Activated CD4-positive, alpha-beta T cell treated with anti-CD3 and anti-CD28 coated beads for 36 hours (primary cell): ENCODE measurements at regions not wholly inside any gene's neighbourhood (a gene's known extent, or its start where the extent isn't known, plus 50 kb on each side); places are given as distances from the start of the nearest gene placed in this dataset.

Source experiments
- ATAC-seq: fragments of 200-7000 bp; cut with Tn5 transposase; one replicate; pipeline ENCODE4 v1.10.0; 2021; ENCODE audit warnings: mild to moderate bottlenecking, moderate library complexity
- CTCF ChIA-PET: fragments of 350-600 bp; sonication (Branson Sonifier 250); formaldehyde crosslinking; loops from one replicate; lab custom pipeline; 2021; ENCODE audit warnings: antibody characterized with exemption; lab: Charles Lee
- POLR2A ChIA-PET: fragments of 350-600 bp; sonication (Branson Sonifier 250); formaldehyde crosslinking; loops from one replicate; lab custom pipeline; 2021; ENCODE audit warnings: antibody characterized with exemption, inconsistent platforms; lab: Charles Lee
- DNase-seq: peaks from one replicate; pipeline ENCODE4 v3.0.0-alpha.2; 2020
- H3K27ac Mint-ChIP-seq: one replicate; pipeline ENCODE4 v1.8.0; 2021; ENCODE audit warnings: mixed read lengths
- H3K27me3 Mint-ChIP-seq: one replicate; pipeline ENCODE4 v1.8.0; 2021; ENCODE audit warnings: mixed read lengths
- H3K36me3 Mint-ChIP-seq: one replicate; pipeline ENCODE4 v1.8.0; 2021; ENCODE audit warnings: low read depth, mixed read lengths
- H3K4me1 Mint-ChIP-seq: one replicate; pipeline ENCODE4 v1.8.0; 2021; ENCODE audit warnings: mixed read lengths
- H3K4me3 Mint-ChIP-seq: one replicate; pipeline ENCODE4 v1.8.0; 2021; ENCODE audit warnings: mild to moderate bottlenecking, moderate library complexity, mixed read lengths
- H3K9me3 Mint-ChIP-seq: one replicate; pipeline ENCODE4 v1.8.0; 2021; ENCODE audit warnings: low read depth, mixed read lengths
- intact Hi-C, 2 experiments: fragments of 100-400 bp; cut with DNase I in 1 of 2; cut with micrococcal nuclease in 1 of 2; formaldehyde crosslinking; loops; one replicate each; pipeline versions ENCODE4 v1.14.2 to v1.15.1; 2022 to 2024; cut with DNase I, micrococcal nuclease

GRCh38 chr22:48367731-48368130 is 1459.9 kb downstream of the BRD1 start:
- Mint-ChIP-seq H3K9me3 (no peaks in the 10 kb centered on the region), H3K27me3 (peaks cover 3% of the 10 kb centered on the region), H3K27ac (no peak overlapping the region), H3K4me3 (no peak overlapping the region), H3K4me1 (no peaks in the 10 kb centered on the region), H3K36me3 (no peaks in the 10 kb centered on the region)
- DNase-seq = no peak
- no peak for ATAC-seq
- POLR2A ChIA-PET = no interaction called here
- CTCF ChIA-PET = no interaction called here
- intact Hi-C loops = no loop called here

DNA sequence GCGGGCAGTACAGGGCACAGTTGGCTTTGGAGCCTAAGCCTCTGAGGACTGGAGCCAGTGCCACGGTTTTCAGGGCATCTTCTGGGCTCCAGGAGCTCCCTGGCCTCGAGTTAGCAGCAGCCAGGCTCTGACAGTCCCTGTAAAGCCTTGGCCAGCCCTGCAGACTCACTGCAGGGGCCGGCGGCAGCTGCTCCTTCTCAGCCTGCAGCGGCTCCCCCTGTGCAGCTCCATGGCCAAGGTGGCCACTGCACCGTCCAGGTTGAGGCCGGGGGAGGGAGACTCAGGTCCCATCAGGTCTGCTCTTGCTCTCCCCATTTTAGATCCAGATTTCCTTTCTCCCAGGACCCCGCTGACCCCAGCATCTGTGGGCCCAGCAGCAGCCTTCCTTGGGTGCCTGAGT is 1461.1 kb downstream of the BRD1 start:
- no peak for DNase-seq
- CTCF ChIA-PET = no interaction called here
- no peak overlapping the region for H3K27ac Mint-ChIP-seq
- H3K9me3 Mint-ChIP-seq = no peaks in the 10 kb centered on the region
- no peak for ATAC-seq
- H3K4me3 Mint-ChIP-seq = no peak overlapping the region
- peaks cover 3% of the 10 kb centered on the region for H3K27me3 Mint-ChIP-seq
- H3K4me1 Mint-ChIP-seq = no peaks in the 10 kb centered on the region
- POLR2A ChIA-PET = no interaction called here
- intact Hi-C loops = no loop called here
- no peaks in the 10 kb centered on the region for H3K36me3 Mint-ChIP-seq

- intact Hi-C loops = no loop called here
- POLR2A ChIA-PET = no interaction called here
- ATAC-seq (no peak), DNase-seq (no peak)
- no peaks in the 10 kb centered on the region for H3K36me3 Mint-ChIP-seq
- H3K27ac Mint-ChIP-seq = no peak overlapping the region
- H3K9me3 Mint-ChIP-seq = no peaks in the 10 kb centered on the region
- H3K4me1 Mint-ChIP-seq = no peaks in the 10 kb centered on the region
- no peak overlapping the region for H3K4me3 Mint-ChIP-seq
- H3K27me3 Mint-ChIP-seq = no peaks in the 10 kb centered on the region
- CTCF ChIA-PET = no interaction called here
Observed at GRCh38 chr22:48366056-48366455, 1461.6 kb downstream of the BRD1 start.

GRCh38 chr22:48365386-48365785 is 1462.3 kb downstream of the BRD1 start:
- CTCF ChIA-PET = no interaction called here
- no peak overlapping the region for H3K27ac Mint-ChIP-seq
- no peak overlapping the region for H3K4me3 Mint-ChIP-seq
- POLR2A ChIA-PET = no interaction called here
- no peaks in the 10 kb centered on the region for H3K27me3 Mint-ChIP-seq
- H3K4me1 Mint-ChIP-seq = no peaks in the 10 kb centered on the region
- no peaks in the 10 kb centered on the region for H3K36me3 Mint-ChIP-seq
- intact Hi-C loops = no loop called here
- DNase-seq = no peak
- H3K9me3 Mint-ChIP-seq = no peaks in the 10 kb centered on the region
- no peak for ATAC-seq

DNA sequence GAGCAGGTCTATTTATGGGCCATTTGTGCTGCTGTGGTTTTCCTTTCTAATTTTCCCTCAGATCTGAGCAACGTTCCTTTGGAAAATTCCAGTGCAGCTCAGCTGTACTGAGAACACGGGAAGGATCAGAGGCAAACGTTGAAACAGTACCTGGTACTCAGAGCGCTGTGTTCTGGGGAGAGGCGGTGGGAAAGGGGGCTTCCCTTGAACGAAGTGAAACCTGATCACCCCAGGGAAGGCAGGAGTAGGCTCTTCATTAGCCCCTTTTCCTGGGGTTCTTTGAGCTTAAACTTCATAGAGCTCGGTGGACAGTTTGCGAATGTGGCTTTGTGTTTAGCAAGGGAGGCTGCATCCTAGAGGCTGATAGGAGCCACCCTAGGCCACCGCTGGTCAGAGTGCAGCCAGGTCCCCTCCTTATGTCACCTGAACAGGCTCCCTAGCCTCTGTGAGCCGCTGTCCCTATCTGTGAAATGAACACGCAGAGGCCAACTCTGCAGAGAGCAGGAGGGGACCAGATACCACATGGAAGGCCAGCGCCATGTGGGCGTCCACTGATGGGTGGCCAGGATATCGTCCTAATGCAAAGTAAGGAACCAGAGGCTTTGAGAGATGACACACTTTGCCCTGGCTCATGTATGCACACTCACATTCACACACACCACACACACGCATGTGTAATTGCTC is 1464.8 kb downstream of the BRD1 start:
- Mint-ChIP-seq H3K9me3 (no peaks in the 10 kb centered on the region), H3K4me3 (no peak overlapping the region), H3K27ac (no peak overlapping the region), H3K27me3 (no peaks in the 10 kb centered on the region), H3K36me3 (no peaks in the 10 kb centered on the region), H3K4me1 (no peaks in the 10 kb centered on the region)
- POLR2A ChIA-PET = no interaction called here
- ATAC-seq = no peak
- no peak for DNase-seq
- intact Hi-C loops = no loop called here
- CTCF ChIA-PET = no interaction called here

DNA sequence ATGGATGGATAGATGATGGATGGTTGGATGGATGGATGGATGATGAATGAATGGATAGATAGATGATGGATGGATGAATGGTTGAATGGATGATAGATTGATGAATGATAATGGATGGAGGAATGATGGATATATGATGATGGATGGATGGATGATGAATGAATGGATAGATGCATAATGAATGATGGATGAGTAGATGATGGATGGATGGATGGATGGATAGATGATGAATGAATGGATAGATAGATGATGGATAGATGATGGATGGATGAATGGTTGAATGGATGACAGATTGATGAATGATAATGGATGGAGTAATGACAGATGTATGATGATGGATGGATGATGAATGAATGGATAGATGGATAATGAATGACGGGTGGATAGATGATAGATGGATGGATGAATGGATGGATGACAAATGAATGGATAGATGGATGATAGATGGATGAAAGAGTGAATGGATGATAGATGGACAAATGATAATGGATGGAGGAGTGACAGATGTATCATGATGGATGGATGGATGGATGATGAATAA is 1466.5 kb downstream of the BRD1 start:
- Mint-ChIP-seq H3K4me3 (no peak overlapping the region), H3K9me3 (no peaks in the 10 kb centered on the region), H3K36me3 (no peaks in the 10 kb centered on the region), H3K4me1 (no peaks in the 10 kb centered on the region), H3K27me3 (peaks cover 3% of the 10 kb centered on the region), H3K27ac (no peak overlapping the region)
- ChIA-PET POLR2A (no interaction called here), CTCF (no interaction called here)
- ATAC-seq = no peak
- intact Hi-C loops = no loop called here
- no peak for DNase-seq

- ATAC-seq (no peak), DNase-seq (no peak)
- Mint-ChIP-seq H3K4me3 (no peak overlapping the region), H3K27me3 (peaks cover 3% of the 10 kb centered on the region), H3K4me1 (no peaks in the 10 kb centered on the region), H3K36me3 (no peaks in the 10 kb centered on the region), H3K9me3 (no peaks in the 10 kb centered on the region), H3K27ac (no peak overlapping the region)
- intact Hi-C loops = no loop called here
- ChIA-PET POLR2A (no interaction called here), CTCF (no interaction called here)
Observed at GRCh38 chr22:48359613-48359965, 1468.1 kb downstream of the BRD1 start.

GRCh38 chr22:48358886-48359612 is 1468.6 kb downstream of the BRD1 start:
- no peak overlapping the region for H3K4me3 Mint-ChIP-seq
- H3K27ac Mint-ChIP-seq = no peak overlapping the region
- H3K4me1 Mint-ChIP-seq = no peaks in the 10 kb centered on the region
- POLR2A ChIA-PET = no interaction called here
- H3K27me3 Mint-ChIP-seq = peaks cover 3% of the 10 kb centered on the region
- ATAC-seq = no peak
- DNase-seq = no peak
- intact Hi-C loops = no loop called here
- no peaks in the 10 kb centered on the region for H3K9me3 Mint-ChIP-seq
- no peaks in the 10 kb centered on the region for H3K36me3 Mint-ChIP-seq
- CTCF ChIA-PET = no interaction called here

DNA sequence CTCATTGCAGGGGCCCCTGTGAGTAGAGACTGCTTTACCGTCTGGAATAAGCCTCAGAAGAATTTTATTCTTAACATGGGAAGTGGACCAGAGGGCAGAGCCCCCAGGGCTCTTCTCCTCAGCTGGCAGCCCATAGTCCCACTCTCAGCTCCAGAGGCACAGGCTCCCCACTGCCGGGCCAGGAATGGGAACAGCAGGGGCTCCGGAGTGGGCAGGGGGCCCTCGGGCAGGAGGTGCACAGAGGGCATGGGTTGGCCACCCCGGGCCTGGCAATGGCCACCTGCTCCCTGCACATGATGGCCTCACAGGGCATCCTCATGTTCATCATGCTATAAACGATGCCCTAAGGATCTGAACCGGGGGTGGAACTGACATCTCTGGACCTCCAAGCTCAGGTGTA is 1469.7 kb downstream of the BRD1 start:
- Mint-ChIP-seq H3K9me3 (no peaks in the 10 kb centered on the region), H3K27me3 (peaks cover 3% of the 10 kb centered on the region), H3K4me1 (no peaks in the 10 kb centered on the region), H3K36me3 (no peaks in the 10 kb centered on the region), H3K27ac (no peak overlapping the region), H3K4me3 (no peak overlapping the region)
- ATAC-seq (no peak), DNase-seq (no peak)
- intact Hi-C loops = no loop called here
- CTCF ChIA-PET = no interaction called here
- POLR2A ChIA-PET = no interaction called here

GRCh38 chr22:48357196-48357595 is 1470.5 kb downstream of the BRD1 start:
- Mint-ChIP-seq H3K27ac (no peak overlapping the region), H3K9me3 (no peaks in the 10 kb centered on the region), H3K36me3 (no peaks in the 10 kb centered on the region), H3K4me1 (no peaks in the 10 kb centered on the region), H3K4me3 (no peak overlapping the region), H3K27me3 (peaks cover 3% of the 10 kb centered on the region)
- intact Hi-C loops = no loop called here
- no peak for ATAC-seq
- ChIA-PET POLR2A (no interaction called here), CTCF (no interaction called here)
- no peak for DNase-seq

- intact Hi-C loops = no loop called here
- H3K27me3 Mint-ChIP-seq = peaks cover 3% of the 10 kb centered on the region
- H3K27ac Mint-ChIP-seq = no peak overlapping the region
- ATAC-seq (no peak), DNase-seq (no peak)
- ChIA-PET CTCF (no interaction called here), POLR2A (no interaction called here)
- no peaks in the 10 kb centered on the region for H3K36me3 Mint-ChIP-seq
- H3K9me3 Mint-ChIP-seq = no peaks in the 10 kb centered on the region
- H3K4me1 Mint-ChIP-seq = no peaks in the 10 kb centered on the region
- H3K4me3 Mint-ChIP-seq = no peak overlapping the region
Observed at GRCh38 chr22:48356731-48357130, 1470.9 kb downstream of the BRD1 start.

DNA sequence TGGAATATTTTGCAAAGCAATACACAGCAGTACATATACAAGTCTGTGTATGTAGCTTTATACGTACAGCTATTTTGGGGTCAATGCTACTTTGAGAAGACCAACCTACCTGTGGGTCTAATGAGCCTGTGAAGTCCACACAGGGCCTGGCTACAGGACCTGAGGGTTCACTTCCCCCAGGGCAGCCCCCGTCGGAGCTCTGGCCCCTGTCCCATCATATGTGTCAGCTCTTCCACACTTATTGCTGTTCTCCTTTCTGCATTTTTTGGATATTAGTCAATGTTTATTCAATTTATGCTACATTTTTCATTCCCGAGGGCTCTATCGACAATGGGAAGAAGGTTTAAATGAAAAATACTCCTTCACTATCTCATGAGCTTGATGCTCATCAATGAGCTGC is 1473.6 kb downstream of the BRD1 start:
- H3K27ac Mint-ChIP-seq = no peak overlapping the region
- H3K27me3 Mint-ChIP-seq = peaks cover 3% of the 10 kb centered on the region
- CTCF ChIA-PET = no interaction called here
- H3K4me3 Mint-ChIP-seq = no peak overlapping the region
- no peaks in the 10 kb centered on the region for H3K36me3 Mint-ChIP-seq
- H3K4me1 Mint-ChIP-seq = no peaks in the 10 kb centered on the region
- ATAC-seq (no peak), DNase-seq (no peak)
- POLR2A ChIA-PET = no interaction called here
- intact Hi-C loops = no loop called here
- H3K9me3 Mint-ChIP-seq = no peaks in the 10 kb centered on the region
